Body of pancreas (tissue), 4 donors: ENCODE measurements at regions not wholly inside any gene's neighbourhood (a gene's known extent, or its start where the extent isn't known, plus 50 kb on each side); places are given as distances from the start of the nearest gene placed in this dataset.

Source experiments
- ATAC-seq: fragments of 150-250 bp; one replicate; pipeline ENCODE4 v1.9.1; 2016
- DNase-seq, 4 donors: peaks; one replicate each; pipeline ENCODE4 v3.0.0-alpha.2; 2019
- H3K27ac ChIP-seq, 4 donors: fragments of 200-600 bp; sonication (generic); 1 replicate in 3 of 4; 2 replicates in 1 of 4; pipeline versions ENCODE4 v1.5.1 to v1.6.1; 2016 to 2019; ENCODE audit warnings: mild to moderate bottlenecking in 1 of 4, mixed read lengths in 1 of 4, moderate library complexity in 1 of 4
- H3K27me3 ChIP-seq, 2 donors: fragments of 200-600 bp; sonication (generic); one replicate each; pipeline ENCODE4 v1.6.0; 2016; ENCODE audit warnings: mild to moderate bottlenecking in 1 of 2
- H3K36me3 ChIP-seq, 2 donors: fragments of 200-600 bp; sonication (generic); replicated peaks in 1 of 2; 2 replicates each; pipeline ENCODE4 v1.5.1; 2016; ENCODE audit warnings: low read depth in 2 of 2; ENCODE audit not compliant: insufficient read depth in 1 of 2
- H3K4me1 ChIP-seq: fragments of 200-600 bp; sonication (generic); one replicate; pipeline ENCODE4 v1.6.0; 2016
- H3K4me3 ChIP-seq, 2 donors: fragments of 200-600 bp; sonication (generic); 1 replicate in 1 of 2; 2 replicates in 1 of 2; pipeline ENCODE4 v1.5.1; 2016 to 2019
- H3K9me3 ChIP-seq, 3 donors: fragments of 200-600 bp; sonication (generic); 1 replicate in 2 of 3; 2 replicates in 1 of 3; pipeline ENCODE4 v1.5.1; 2016
- POLR2A ChIP-seq, 3 donors: fragments of 450-650 bp; IDR thresholded peaks; one replicate each; pipeline ENCODE4 v1.6.1; 2016; ENCODE audit warnings: antibody characterized with exemption in 3 of 3, mild to moderate bottlenecking in 2 of 3
- whole genome bisulfite sequencing, 2 donors: methylation state at CpG; one replicate each; pipeline ENCODE4 v1.1.5; 2017; 5-methylcytosine and 5-hydroxymethylcytosine counted together
- intact Hi-C: fragments of 100-400 bp; cut with DNase I; formaldehyde crosslinking; loops from one replicate; pipeline ENCODE4 v1.15.1; 2023
- TF ChIP-seq, protein P1 (sequence below), 7 experiments: fragments of 450-650 bp in 4 of 7; fragments of 200-600 bp in 3 of 7; sonication (generic) in 3 of 7; IDR thresholded peaks; one replicate each; pipeline ENCODE4 v1.5.1; 2016 to 2019; ENCODE audit warnings: antibody characterized with exemption in 7 of 7

DNA sequence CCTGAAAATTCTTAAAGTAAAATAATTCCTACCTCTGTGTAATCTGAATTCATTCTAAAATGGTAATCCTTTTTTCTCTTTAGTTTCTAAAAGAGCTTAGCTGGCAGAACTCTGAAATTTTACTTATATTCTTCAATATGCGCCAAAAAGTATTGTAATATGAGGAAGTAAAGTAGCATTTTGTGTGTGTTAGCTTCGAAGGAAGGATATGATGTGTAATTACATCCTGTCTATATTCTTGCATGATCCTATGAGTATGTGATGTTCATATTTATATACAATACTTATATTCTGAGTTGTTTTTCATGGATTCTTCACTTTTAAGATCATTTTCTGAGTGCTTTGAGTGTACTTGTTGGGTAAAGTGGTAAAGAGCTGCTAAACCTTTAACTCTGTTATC lies 402.9 kb upstream of the PKDCC start:
- intact Hi-C loops: no loop called here
- no peak overlapping the region for H3K4me3 ChIP-seq
- H3K36me3 ChIP-seq: no peaks in the 10 kb centered on the region
- no peaks in the 10 kb centered on the region for H3K9me3 ChIP-seq
- H3K27ac ChIP-seq: no peak overlapping the region
- H3K4me1 ChIP-seq: no peaks in the 10 kb centered on the region
- WGBS, 2 donors: 43 to 66% methylated on average over 2 of the region's 2 CpGs
- DNase-seq (no peak), ATAC-seq (no peak)
- no peaks in the 10 kb centered on the region for H3K27me3 ChIP-seq
- TF ChIP-seq, protein P1, sequence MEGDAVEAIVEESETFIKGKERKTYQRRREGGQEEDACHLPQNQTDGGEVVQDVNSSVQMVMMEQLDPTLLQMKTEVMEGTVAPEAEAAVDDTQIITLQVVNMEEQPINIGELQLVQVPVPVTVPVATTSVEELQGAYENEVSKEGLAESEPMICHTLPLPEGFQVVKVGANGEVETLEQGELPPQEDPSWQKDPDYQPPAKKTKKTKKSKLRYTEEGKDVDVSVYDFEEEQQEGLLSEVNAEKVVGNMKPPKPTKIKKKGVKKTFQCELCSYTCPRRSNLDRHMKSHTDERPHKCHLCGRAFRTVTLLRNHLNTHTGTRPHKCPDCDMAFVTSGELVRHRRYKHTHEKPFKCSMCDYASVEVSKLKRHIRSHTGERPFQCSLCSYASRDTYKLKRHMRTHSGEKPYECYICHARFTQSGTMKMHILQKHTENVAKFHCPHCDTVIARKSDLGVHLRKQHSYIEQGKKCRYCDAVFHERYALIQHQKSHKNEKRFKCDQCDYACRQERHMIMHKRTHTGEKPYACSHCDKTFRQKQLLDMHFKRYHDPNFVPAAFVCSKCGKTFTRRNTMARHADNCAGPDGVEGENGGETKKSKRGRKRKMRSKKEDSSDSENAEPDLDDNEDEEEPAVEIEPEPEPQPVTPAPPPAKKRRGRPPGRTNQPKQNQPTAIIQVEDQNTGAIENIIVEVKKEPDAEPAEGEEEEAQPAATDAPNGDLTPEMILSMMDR (IDR thresholded peaks at IDR 0.05): no peak
- no peak for TF ChIP-seq POLR2A (IDR thresholded peaks at IDR 0.05)

DNA sequence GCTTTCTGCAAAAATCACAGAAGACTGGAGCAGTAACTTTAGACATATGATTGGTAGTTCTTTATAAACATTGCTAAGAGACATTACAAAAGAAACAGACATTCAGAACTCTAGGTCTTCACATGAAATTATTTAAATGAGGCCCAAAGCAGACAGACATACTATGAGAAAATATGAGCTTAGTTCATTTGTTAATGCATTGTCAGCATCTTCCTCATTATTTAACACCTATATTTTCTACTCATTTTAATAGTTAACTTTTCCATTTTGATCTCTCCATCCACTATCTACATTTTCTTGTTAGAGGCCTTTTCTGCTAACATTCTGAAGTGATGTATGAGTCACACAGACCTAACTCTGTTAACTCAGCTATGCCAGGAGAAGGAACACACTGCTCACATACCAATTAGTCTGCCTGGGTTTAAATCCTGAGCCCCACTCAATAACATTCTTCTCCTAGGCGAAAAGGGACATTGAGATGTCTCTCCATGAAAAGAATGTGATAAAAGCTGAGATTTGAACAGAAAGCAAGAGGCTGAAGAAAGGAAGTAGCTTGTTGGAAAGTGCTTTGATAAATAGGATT lies 400.3 kb upstream of the PKDCC start:
- H3K36me3 ChIP-seq: no peaks in the 10 kb centered on the region
- no peak for TF ChIP-seq POLR2A (IDR thresholded peaks at IDR 0.05)
- TF ChIP-seq, protein P1 (IDR thresholded peaks at IDR 0.05): no peak
- H3K4me3 ChIP-seq: no peak overlapping the region
- no peaks in the 10 kb centered on the region for H3K4me1 ChIP-seq
- H3K9me3 ChIP-seq: no peaks in the 10 kb centered on the region
- ATAC-seq (no peak), DNase-seq (no peak)
- no peaks in the 10 kb centered on the region for H3K27me3 ChIP-seq
- 47 to 64% methylated on average over 1 of the region's 1 CpG for WGBS, 2 donors
- no peak overlapping the region for H3K27ac ChIP-seq
- intact Hi-C loops: no loop called here

DNA sequence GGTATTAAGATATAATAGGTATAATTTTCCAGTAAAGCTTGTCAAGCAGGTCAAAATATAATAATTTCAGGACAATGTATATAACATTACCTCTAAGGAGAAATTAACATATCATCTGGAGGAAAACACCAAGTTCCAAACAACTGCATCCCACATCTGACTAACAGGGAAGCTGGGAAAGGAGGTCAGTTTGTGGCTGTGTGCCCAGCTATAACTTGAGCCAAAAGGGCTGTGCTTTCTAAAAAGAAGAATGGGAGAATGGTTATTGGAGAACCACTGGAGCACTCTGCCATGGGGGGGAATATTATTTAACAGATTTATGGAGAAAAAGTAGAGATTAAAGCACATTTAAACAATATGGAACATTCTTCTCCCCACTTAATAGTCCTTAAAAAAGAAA lies 390.6 kb upstream of the PKDCC start:
- H3K4me1 ChIP-seq: no peaks in the 10 kb centered on the region
- TF ChIP-seq, protein P1 (IDR thresholded peaks at IDR 0.05): no peak
- TF ChIP-seq POLR2A (IDR thresholded peaks at IDR 0.05): no peak
- no peaks in the 10 kb centered on the region for H3K9me3 ChIP-seq
- no peaks in the 10 kb centered on the region for H3K36me3 ChIP-seq
- H3K4me3 ChIP-seq: no peak overlapping the region
- DNase-seq (no peak), ATAC-seq (no peak)
- intact Hi-C loops: no loop called here
- no peak overlapping the region for H3K27ac ChIP-seq
- no peaks in the 10 kb centered on the region for H3K27me3 ChIP-seq

DNA sequence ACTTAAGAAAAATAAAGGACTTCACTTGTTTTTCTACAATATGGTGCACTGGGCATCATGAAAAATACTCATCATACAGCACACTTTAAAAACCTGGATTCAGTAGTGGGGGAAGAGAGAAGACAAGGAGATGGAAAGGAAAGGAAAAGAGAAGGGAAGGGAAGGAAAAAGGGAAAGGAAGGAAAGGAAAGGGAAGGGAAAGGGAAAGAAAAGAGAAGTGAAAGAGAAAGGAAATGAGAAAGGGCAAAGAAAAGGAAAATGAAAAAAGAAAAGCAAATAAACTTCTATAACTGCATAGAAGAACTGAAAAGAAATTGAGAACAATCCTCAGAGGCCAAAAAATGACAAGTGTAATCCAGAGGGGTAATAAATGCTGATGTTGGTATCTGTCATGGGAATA lies 388.1 kb upstream of the PKDCC start:
- Histone ChIP-seq H3K27me3 (no peaks in the 10 kb centered on the region), H3K4me3 (no peak overlapping the region), H3K9me3 (no peaks in the 10 kb centered on the region), H3K36me3 (no peaks in the 10 kb centered on the region), H3K27ac (no peak overlapping the region), H3K4me1 (no peaks in the 10 kb centered on the region)
- DNase-seq (no peak), ATAC-seq (no peak)
- TF ChIP-seq POLR2A (IDR thresholded peaks at IDR 0.05): no peak
- TF ChIP-seq, protein P1 (IDR thresholded peaks at IDR 0.05): no peak
- intact Hi-C loops: no loop called here

DNA sequence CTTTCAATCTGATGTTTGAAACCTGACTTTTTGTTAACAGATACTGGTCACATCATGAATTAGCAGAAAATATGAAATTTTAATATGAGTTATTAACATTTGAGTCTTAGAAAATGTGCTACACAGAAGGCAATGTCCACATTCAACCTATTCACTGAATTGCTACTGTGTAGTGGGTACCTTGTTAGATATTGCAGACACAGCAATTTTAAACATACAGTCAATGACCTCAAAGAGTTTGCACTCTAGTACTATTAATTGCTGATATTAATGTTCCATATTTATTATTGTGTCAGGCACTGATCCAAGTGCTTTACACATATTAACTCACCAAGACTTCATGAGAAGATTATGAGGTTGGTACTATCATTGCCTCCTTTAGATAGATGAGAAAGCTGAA lies 385.4 kb upstream of the PKDCC start:
- ATAC-seq (no peak), DNase-seq (no peak)
- Histone ChIP-seq H3K36me3 (no peaks in the 10 kb centered on the region), H3K9me3 (no peaks in the 10 kb centered on the region), H3K4me3 (no peak overlapping the region), H3K4me1 (no peaks in the 10 kb centered on the region), H3K27me3 (no peaks in the 10 kb centered on the region), H3K27ac (no peak overlapping the region)
- TF ChIP-seq POLR2A (IDR thresholded peaks at IDR 0.05): no peak
- TF ChIP-seq, protein P1 (IDR thresholded peaks at IDR 0.05): no peak
- intact Hi-C loops: no loop called here
